H1 (cell line): ENCODE measurements at regions not wholly inside any gene's neighbourhood (a gene's known extent, or its start where the extent isn't known, plus 50 kb on each side); places are given as distances from the start of the nearest gene placed in this dataset.

Source experiments
- CTCF ChIA-PET: fragments of 300-600 bp; sonication (Branson Sonifier 250); formaldehyde crosslinking; loops from one replicate; lab custom pipeline; 2021; ENCODE audit not compliant: partially characterized antibody; lab: Charles Lee
- POLR2A ChIA-PET: fragments of 300-600 bp; sonication (Branson Sonifier 250); formaldehyde crosslinking; loops from one replicate; lab custom pipeline; 2021; ENCODE audit warnings: inconsistent platforms; ENCODE audit not compliant: partially characterized antibody; lab: Charles Lee
- DNase-seq, 2 experiments: peaks; one replicate each; pipeline versions ENCODE4 v3.0.0 to v3.0.0-alpha.2; 2010 to 2022; ENCODE audit warnings: low spot score in 2 of 2, low read depth in 1 of 2, mixed read lengths in 1 of 2
- FAIRE-seq: peaks from 2 replicates; lab custom pipeline; 2011; peaks lifted over from hg19 to GRCh38; lab: Jason Lieb, UNC
- H2AFZ ChIP-seq: 2 replicates; pipeline ENCODE4 v1.8.1; 2012; ENCODE audit warnings: low read length, inconsistent platforms
- H2AK5ac ChIP-seq: 2 replicates; pipeline ENCODE4 v1.6.1; 2013; ENCODE audit warnings: low read depth, low read length
- H2BK120ac ChIP-seq: replicated peaks from 2 replicates; pipeline ENCODE3; 2013; ENCODE audit warnings: low read depth, low read length, inconsistent platforms
- H2BK12ac ChIP-seq: 2 replicates; pipeline ENCODE4 v1.6.1; 2013; ENCODE audit warnings: low read depth, low read length
- H2BK15ac ChIP-seq: 2 replicates; pipeline ENCODE4 v1.6.1; 2013; ENCODE audit warnings: low read length
- H2BK20ac ChIP-seq: 2 replicates; pipeline ENCODE4 v1.6.1; 2013; ENCODE audit warnings: low read length
- H2BK5ac ChIP-seq: 2 replicates; pipeline ENCODE4 v1.6.1; 2013; ENCODE audit warnings: low read depth, low read length
- H3K14ac ChIP-seq: 2 replicates; pipeline ENCODE4 v1.6.1; 2013; ENCODE audit warnings: inconsistent platforms; ENCODE audit not compliant: insufficient read length
- H3K18ac ChIP-seq: 2 replicates; pipeline ENCODE4 v1.6.1; 2013; ENCODE audit warnings: low read length; ENCODE audit errors: extremely low read depth
- H3K23ac ChIP-seq: 2 replicates; pipeline ENCODE4 v1.6.1; 2013; ENCODE audit warnings: inconsistent platforms; ENCODE audit not compliant: insufficient read length
- H3K23me2 ChIP-seq: 2 replicates; pipeline ENCODE4 v1.6.1; 2013; ENCODE audit warnings: low read depth, low read length
- H3K27ac ChIP-seq: 2 replicates; pipeline ENCODE4 v1.6.1; 2011; ENCODE audit warnings: low read depth, low read length, inconsistent platforms
- H3K27me3 ChIP-seq, 4 experiments: replicated peaks in 1 of 4; 1 replicate in 1 of 4; 2 replicates in 3 of 4; pipeline versions ENCODE4 v1.6.1 to v1.8.1; 2011 to 2013; ENCODE audit warnings: low read length in 3 of 4, mild to moderate bottlenecking in 3 of 4, inconsistent platforms in 2 of 4, mixed read lengths in 2 of 4, moderate library complexity in 1 of 4; ENCODE audit not compliant: control insufficient read depth in 3 of 4, insufficient read depth in 3 of 4; ENCODE audit errors: extremely low read depth in 1 of 4
- H3K36me3 ChIP-seq, 4 experiments: 2 replicates each; pipeline versions ENCODE4 v1.6.1 to v1.8.1; 2011 to 2013; ENCODE audit warnings: mild to moderate bottlenecking in 4 of 4, low read length in 3 of 4, moderate library complexity in 2 of 4, control low read depth in 1 of 4, inconsistent platforms in 1 of 4; ENCODE audit not compliant: insufficient read depth in 4 of 4, control insufficient read depth in 2 of 4
- H3K4ac ChIP-seq: replicated peaks from 2 replicates; pipeline ENCODE3; 2013; ENCODE audit warnings: low read length, low read depth, mixed read lengths, inconsistent platforms; ENCODE audit not compliant: insufficient read length
- H3K4me1 ChIP-seq, 4 experiments: replicated peaks in 1 of 4; 1 replicate in 1 of 4; 2 replicates in 3 of 4; pipeline versions ENCODE4 v1.6.1 to v1.8.1; 2011 to 2013; ENCODE audit warnings: low read length in 3 of 4, inconsistent platforms in 2 of 4, mixed read lengths in 1 of 4; ENCODE audit not compliant: insufficient read depth in 4 of 4, control insufficient read depth in 3 of 4
- H3K4me2 ChIP-seq, 2 experiments: 2 replicates each; pipeline versions ENCODE4 v1.6.1 to v1.8.1; 2011 to 2013; ENCODE audit warnings: low read depth in 2 of 2, low read length in 2 of 2, control low read depth in 1 of 2, inconsistent platforms in 1 of 2, mild to moderate bottlenecking in 1 of 2; ENCODE audit not compliant: insufficient read depth in 1 of 2
- H3K4me3 ChIP-seq, 4 experiments: fragments of 200-600, 300-600 bp in 1 of 4; sonication (generic), shearing (Covaris generic), sonication (Bioruptor Twin) in 1 of 4; 2 replicates each; pipeline versions ENCODE4 v1.5.1 to v1.8.1; 2011 to 2016; ENCODE audit warnings: low read length in 4 of 4, low read depth in 3 of 4, control low read depth in 2 of 4, inconsistent platforms in 2 of 4, mild to moderate bottlenecking in 2 of 4, mixed read lengths in 1 of 4, moderate library complexity in 1 of 4; ENCODE audit not compliant: insufficient read depth in 2 of 4; ENCODE audit errors: extremely low read depth in 1 of 4
- H3K56ac ChIP-seq: replicated peaks from 2 replicates; pipeline ENCODE3; 2013; ENCODE audit warnings: low read depth, mild to moderate bottlenecking, mixed read lengths, low read length, inconsistent platforms; ENCODE audit not compliant: insufficient read length
- H3K79me1 ChIP-seq: 2 replicates; pipeline ENCODE4 v1.6.1; 2013; ENCODE audit warnings: low read depth, low read length, control low read depth
- H3K79me2 ChIP-seq, 2 experiments: 2 replicates each; pipeline versions ENCODE4 v1.6.1 to v1.8.1; 2012 to 2013; ENCODE audit warnings: low read length in 2 of 2, mild to moderate bottlenecking in 2 of 2, inconsistent platforms in 1 of 2; ENCODE audit not compliant: insufficient read depth in 2 of 2, control insufficient read depth in 1 of 2
- H3K9ac ChIP-seq, 4 experiments: replicated peaks in 1 of 4; 1 replicate in 1 of 4; 2 replicates in 3 of 4; pipeline versions ENCODE4 v1.6.1 to v1.8.1; 2011 to 2013; ENCODE audit warnings: low read depth in 3 of 4, low read length in 3 of 4, control low read depth in 2 of 4, mild to moderate bottlenecking in 2 of 4, moderate library complexity in 2 of 4, inconsistent platforms in 1 of 4; ENCODE audit errors: extremely low read depth in 1 of 4
- H3K9me3 ChIP-seq, 2 experiments: 2 replicates each; pipeline versions ENCODE4 v1.6.1 to v1.8.1; 2012 to 2013; ENCODE audit warnings: mild to moderate bottlenecking in 2 of 2, moderate library complexity in 2 of 2, control low read depth in 1 of 2, inconsistent platforms in 1 of 2, low read depth in 1 of 2, low read length in 1 of 2, mixed read lengths in 1 of 2; ENCODE audit not compliant: insufficient read depth in 2 of 2
- H4K20me1 ChIP-seq, 2 experiments: replicated peaks in 1 of 2; 2 replicates each; pipeline versions ENCODE3 to v1.8.1; 2011 to 2013; ENCODE audit warnings: inconsistent platforms in 2 of 2, low read length in 2 of 2, mild to moderate bottlenecking in 1 of 2; ENCODE audit not compliant: insufficient read depth in 2 of 2, control insufficient read depth in 1 of 2
- H4K5ac ChIP-seq: 2 replicates; pipeline ENCODE4 v1.6.1; 2013; ENCODE audit warnings: low read length, low read depth, mixed read lengths, inconsistent platforms; ENCODE audit not compliant: insufficient read length
- H4K8ac ChIP-seq: 2 replicates; pipeline ENCODE4 v1.8.0; 2013; ENCODE audit warnings: mild to moderate bottlenecking, moderate library complexity, low read length, inconsistent platforms; ENCODE audit not compliant: insufficient read depth; ENCODE audit errors: extremely low read depth
- H4K91ac ChIP-seq: replicated peaks from 2 replicates; pipeline ENCODE3; 2013; ENCODE audit warnings: low read length, mixed read lengths, inconsistent platforms; ENCODE audit not compliant: insufficient read length
- ASH2L ChIP-seq: fragments of 200-600, 300-600 bp; sonication (generic); IDR thresholded peaks from one replicate; pipeline ENCODE4 v1.7.1; 2017; ENCODE audit warnings: low read length
- ATF3 ChIP-seq: IDR thresholded peaks from 2 replicates; pipeline ENCODE4 v1.6.1; 2011; ENCODE audit warnings: low read depth, mild to moderate bottlenecking, low read length; ENCODE audit not compliant: insufficient read depth
- CBX8 ChIP-seq: fragments of 300-800, 300-1000 bp; sonication (generic); IDR thresholded peaks from 2 replicates; pipeline ENCODE4 v1.7.1; 2016; ENCODE audit warnings: low read depth, low read length, borderline replicate concordance
- CHD2 ChIP-seq: IDR thresholded peaks from 2 replicates; pipeline ENCODE4 v1.6.1; 2012; ENCODE audit warnings: low read length, improper control_type of control experiment
- GTF2F1 ChIP-seq: IDR thresholded peaks from 2 replicates; pipeline ENCODE4 v1.6.1; 2012; ENCODE audit warnings: low read depth, low read length, improper control_type of control experiment, borderline replicate concordance
- JUN ChIP-seq: IDR thresholded peaks from 2 replicates; pipeline ENCODE4 v1.6.1; 2011; ENCODE audit warnings: low read depth, mild to moderate bottlenecking, improper control_type of control experiment, low read length
- KDM4A ChIP-seq: IDR thresholded peaks from one replicate; pipeline ENCODE4 v1.7.1; 2012; ENCODE audit warnings: low read depth, mild to moderate bottlenecking, moderate library complexity, low read length, inconsistent platforms; ENCODE audit not compliant: severe bottlenecking
- MAX ChIP-seq: IDR thresholded peaks from 2 replicates; pipeline ENCODE4 v1.6.1; 2012; ENCODE audit warnings: inconsistent platforms
- POLR2AphosphoS5 ChIP-seq: IDR thresholded peaks from 2 replicates; pipeline ENCODE4 v1.6.1; 2011; ENCODE audit warnings: low read depth, low read length
- POU5F1 ChIP-seq: IDR thresholded peaks from 2 replicates; pipeline ENCODE4 v1.6.1; 2011; ENCODE audit warnings: low read depth, mild to moderate bottlenecking, low read length, moderate library complexity
- RNF2 ChIP-seq: fragments of 200-900, 300-1000 bp; sonication (generic); IDR thresholded peaks from 2 replicates; pipeline ENCODE4 v1.7.1; 2016; ENCODE audit warnings: borderline replicate concordance, low read depth, mild to moderate bottlenecking, antibody characterized with exemption, low read length; ENCODE audit not compliant: poor library complexity, severe bottlenecking; ENCODE audit errors: missing control alignments
- SAP30 ChIP-seq: fragments of 300-600 bp; sonication (generic); IDR thresholded peaks from 2 replicates; pipeline ENCODE4 v1.7.1; 2012; ENCODE audit warnings: low read length, moderate library complexity, mild to moderate bottlenecking, inconsistent platforms; ENCODE audit not compliant: insufficient read depth, insufficient replicate concordance
- SP4 ChIP-seq: IDR thresholded peaks from 2 replicates; pipeline ENCODE4 v1.6.1; 2012; ENCODE audit warnings: low read length, inconsistent platforms
- TBP ChIP-seq: IDR thresholded peaks from 2 replicates; pipeline ENCODE4 v1.6.1; 2011; ENCODE audit warnings: low read depth, low read length, improper control_type of control experiment
- WGBS, 2 experiments: shearing (Covaris generic) in 1 of 2; methylation state at CpG; one replicate each; pipeline versions ENCODE4 v1.1.6 to v1.1.7; 2013 to 2015; ENCODE audit warnings: low lambda C conversion rate in 2 of 2, mixed read lengths in 2 of 2, inconsistent platforms in 1 of 2, low coverage in 1 of 2, missing lambda C conversion rate in 1 of 2; ENCODE audit not compliant: insufficient replicate concordance in 2 of 2, insufficient coverage in 1 of 2, insufficient read length in 1 of 2; ENCODE audit errors: extremely low coverage in 1 of 2, missing lambda C conversion rate in 1 of 2; 5-methylcytosine and 5-hydroxymethylcytosine counted together

- H3K27me3 ChIP-seq, result no peaks in the 10 kb centered on the region; a peak in 2 of 7 replicates
- no peak overlapping the region for H2BK20ac ChIP-seq
- H3K18ac ChIP-seq, result no peak overlapping the region
- H3K23me2 ChIP-seq, result no peaks in the 10 kb centered on the region
- peaks cover 2% of the 10 kb centered on the region in 2 experiments for H4K20me1 ChIP-seq
- H2BK15ac ChIP-seq, result no peak overlapping the region
- H3K23ac ChIP-seq, result no peak overlapping the region
- H2BK5ac ChIP-seq, result no peak overlapping the region
- H3K79me2 ChIP-seq, result peaks cover 0 to 88% of the 10 kb centered on the region in 2 experiments; a peak in 2 of 4 replicates
- ChIA-PET POLR2A (no interaction called here), CTCF (interaction anchor here (1.7 kb wide), 1 partner anchor 99 kb away, joined by 4 read pairs; no protein-coding TSS in a partner anchor)
- H3K4me2 ChIP-seq, result no peak overlapping the region
- H4K5ac ChIP-seq, result no peak overlapping the region
- H3K36me3 ChIP-seq, result peaks cover 0 to 3% (median 0%) of the 10 kb centered on the region in 4 experiments; a peak in 1 of 8 replicates
- 82% methylated on average over 1 of the region's 1 CpG; no CpG with 5 or more reads in 1 of the 2 experiments for WGBS, 2 experiments
- H2AK5ac ChIP-seq, result no peak overlapping the region
- no peak overlapping the region for H4K91ac ChIP-seq
- no peak overlapping the region for H3K14ac ChIP-seq
- peaks cover 3% of the 10 kb centered on the region; the same call in 1 of the 2 replicates for H3K79me1 ChIP-seq
- H3K56ac ChIP-seq, result no peak overlapping the region
- FAIRE-seq (no peak), DNase-seq (no peak)
- H3K4me3 ChIP-seq, result no peak overlapping the region
- no peak overlapping the region for H2BK120ac ChIP-seq
- H2BK12ac ChIP-seq, result no peak overlapping the region
- no peak overlapping the region for H2AFZ ChIP-seq
- no peak overlapping the region for H4K8ac ChIP-seq
- H3K4me1 ChIP-seq, result peaks cover 0 to 6% (median 2%) of the 10 kb centered on the region in 4 experiments; a peak in 3 of 7 replicates
- H3K9me3 ChIP-seq, result no peaks in the 10 kb centered on the region
- no peak overlapping the region for H3K4ac ChIP-seq
- no peak overlapping the region for H3K9ac ChIP-seq
- H3K27ac ChIP-seq, result no peak overlapping the region
- no peak for TF ChIP-seq JUN
- TF ChIP-seq CHD2, result no peak
- TF ChIP-seq GTF2F1, result no peak
- no peak for TF ChIP-seq POLR2AphosphoS5
- no peak for TF ChIP-seq POU5F1
- TF ChIP-seq SP4, result no peak
- TF ChIP-seq TBP, result no peak
- TF ChIP-seq MAX, result no peak
- TF ChIP-seq KDM4A, result no peak
- TF ChIP-seq ATF3, result no peak
- no peak for TF ChIP-seq SAP30
- TF ChIP-seq RNF2, result no peak
- no peak for TF ChIP-seq CBX8
- TF ChIP-seq ASH2L, result no peak
Observed at GRCh38 chr13:50074843-50075242, 59.6 kb downstream of the KCNRG start.
